Breast epithelium (tissue), 3 donors: ENCODE measurements at regions not wholly inside any gene's neighbourhood (a gene's known extent, or its start where the extent isn't known, plus 50 kb on each side); places are given as distances from the start of the nearest gene placed in this dataset.

Experiments
- POLR2A ChIP-seq: fragments of 450-650 bp; IDR thresholded peaks from one replicate; pipeline ENCODE4 v1.6.1; 2016; ENCODE audit warnings: antibody characterized with exemption, mild to moderate bottlenecking, moderate library complexity
- TF ChIP-seq, protein P1 (sequence below), 3 donors: fragments of 450-650 bp; IDR thresholded peaks; one replicate each; pipeline ENCODE4 v1.5.1; 2016 to 2017; ENCODE audit warnings: antibody characterized with exemption in 3 of 3, mild to moderate bottlenecking in 3 of 3, moderate library complexity in 3 of 3

DNA sequence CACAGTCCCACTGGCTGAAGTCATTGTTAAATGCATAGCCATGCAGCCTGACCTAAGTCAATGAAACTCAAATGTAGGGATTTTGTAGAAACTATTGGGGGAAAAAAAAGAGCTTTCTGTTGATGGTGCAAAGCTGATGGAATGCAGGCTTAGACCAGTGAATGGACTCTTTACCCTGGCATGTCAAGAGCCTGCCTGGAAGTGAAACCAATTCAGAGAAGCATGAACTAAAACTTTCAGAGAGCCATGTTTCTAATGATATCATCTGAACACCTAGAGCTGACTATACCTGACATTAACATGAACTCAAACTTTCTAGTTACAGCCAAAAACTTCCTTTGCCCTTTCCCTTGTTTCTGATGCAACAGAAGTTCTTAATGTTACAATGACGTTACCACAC is 89.0 kb downstream of the APIP start:
- TF ChIP-seq, protein P1, sequence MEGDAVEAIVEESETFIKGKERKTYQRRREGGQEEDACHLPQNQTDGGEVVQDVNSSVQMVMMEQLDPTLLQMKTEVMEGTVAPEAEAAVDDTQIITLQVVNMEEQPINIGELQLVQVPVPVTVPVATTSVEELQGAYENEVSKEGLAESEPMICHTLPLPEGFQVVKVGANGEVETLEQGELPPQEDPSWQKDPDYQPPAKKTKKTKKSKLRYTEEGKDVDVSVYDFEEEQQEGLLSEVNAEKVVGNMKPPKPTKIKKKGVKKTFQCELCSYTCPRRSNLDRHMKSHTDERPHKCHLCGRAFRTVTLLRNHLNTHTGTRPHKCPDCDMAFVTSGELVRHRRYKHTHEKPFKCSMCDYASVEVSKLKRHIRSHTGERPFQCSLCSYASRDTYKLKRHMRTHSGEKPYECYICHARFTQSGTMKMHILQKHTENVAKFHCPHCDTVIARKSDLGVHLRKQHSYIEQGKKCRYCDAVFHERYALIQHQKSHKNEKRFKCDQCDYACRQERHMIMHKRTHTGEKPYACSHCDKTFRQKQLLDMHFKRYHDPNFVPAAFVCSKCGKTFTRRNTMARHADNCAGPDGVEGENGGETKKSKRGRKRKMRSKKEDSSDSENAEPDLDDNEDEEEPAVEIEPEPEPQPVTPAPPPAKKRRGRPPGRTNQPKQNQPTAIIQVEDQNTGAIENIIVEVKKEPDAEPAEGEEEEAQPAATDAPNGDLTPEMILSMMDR (IDR thresholded peaks at IDR 0.05): no peak
- TF ChIP-seq POLR2A: no peak
